IMR-90 (cell line): ENCODE measurements at regions not wholly inside any gene's neighbourhood (a gene's known extent, or its start where the extent isn't known, plus 50 kb on each side); places are given as distances from the start of the nearest gene placed in this dataset.

ENCODE experiments used
- ATAC-seq: fragments of 200-7000 bp; cut with Tn5 transposase; 2 replicates; pipeline ENCODE4 v1.9.1; 2020; ENCODE audit warnings: low read depth, mild to moderate bottlenecking, moderate library complexity
- BruUV-seq: library from RNA; stranded (reverse); fragments of 400-500 nt; replicated peaks from 2 replicates; lab custom pipeline; 2021; lab: Mats Ljungman, UMichigan
- CTCF ChIA-PET: fragments of 300-600 bp; formaldehyde crosslinking; extraction: SDS; loops from one replicate; lab custom pipeline; 2021; ENCODE audit warnings: antibody characterized with exemption; lab: Yijun Ruan, JAX
- POLR2A ChIA-PET: fragments of 300-600 bp; sonication (Branson Sonifier 250); formaldehyde crosslinking; loops from one replicate; lab custom pipeline; 2022; ENCODE audit warnings: antibody characterized with exemption; ENCODE audit not compliant: unreplicated experiment; lab: Charles Lee
- DNase-seq: peaks from one replicate; pipeline ENCODE4 v3.0.0; 2013
- H2AFZ ChIP-seq: replicated peaks from 2 replicates; pipeline ENCODE3; 2013; ENCODE audit warnings: low read length, mild to moderate bottlenecking; ENCODE audit not compliant: poor library complexity
- H2AK5ac ChIP-seq: 2 replicates; pipeline ENCODE4 v1.6.1; 2013; ENCODE audit warnings: low read depth, low read length, inconsistent platforms
- H2AK9ac ChIP-seq: replicated peaks from 2 replicates; pipeline ENCODE3; 2013; ENCODE audit warnings: mild to moderate bottlenecking, low read depth, low read length, moderate library complexity; ENCODE audit not compliant: poor library complexity
- H2BK120ac ChIP-seq: 2 replicates; pipeline ENCODE4 v1.6.1; 2013; ENCODE audit warnings: low read depth, low read length, inconsistent platforms
- H2BK15ac ChIP-seq: 3 replicates; pipeline ENCODE4 v1.6.1; 2013; ENCODE audit warnings: low read depth, low read length, inconsistent platforms
- H2BK20ac ChIP-seq: 2 replicates; pipeline ENCODE4 v1.6.1; 2013; ENCODE audit warnings: low read depth, mild to moderate bottlenecking, inconsistent platforms, low read length, moderate library complexity
- H2BK5ac ChIP-seq: 2 replicates; pipeline ENCODE4 v1.6.1; 2013; ENCODE audit warnings: mild to moderate bottlenecking, low read depth, low read length, inconsistent platforms; ENCODE audit not compliant: poor library complexity, severe bottlenecking
- H3K14ac ChIP-seq: replicated peaks from 2 replicates; pipeline ENCODE4 v1.6.1; 2013; ENCODE audit warnings: low read depth, low read length, inconsistent platforms
- H3K18ac ChIP-seq: 2 replicates; pipeline ENCODE4 v1.6.1; 2013; ENCODE audit warnings: low read depth, low read length, control low read depth
- H3K23ac ChIP-seq: 2 replicates; pipeline ENCODE4 v1.6.1; 2013; ENCODE audit warnings: low read depth, low read length, inconsistent platforms
- H3K27ac ChIP-seq: 2 replicates; pipeline ENCODE4 v1.5.1; 2013; ENCODE audit warnings: mild to moderate bottlenecking, control low read depth, low read length; ENCODE audit not compliant: insufficient read depth
- H3K27me3 ChIP-seq: 2 replicates; pipeline ENCODE4 v1.6.1; 2013; ENCODE audit warnings: low read length; ENCODE audit not compliant: control insufficient read depth, insufficient read depth
- H3K36me3 ChIP-seq: 2 replicates; pipeline ENCODE4 v1.6.1; 2013; ENCODE audit warnings: low read length, mixed read lengths; ENCODE audit not compliant: control insufficient read depth, insufficient read depth
- H3K4ac ChIP-seq: 2 replicates; pipeline ENCODE4 v1.6.1; 2013; ENCODE audit warnings: low read depth, low read length, inconsistent platforms
- H3K4me1 ChIP-seq: 2 replicates; pipeline ENCODE4 v1.6.1; 2013; ENCODE audit warnings: low read length, mixed read lengths; ENCODE audit not compliant: control insufficient read depth, insufficient read depth
- H3K4me2 ChIP-seq: 2 replicates; pipeline ENCODE4 v1.6.1; 2013; ENCODE audit warnings: low read depth, mild to moderate bottlenecking, control low read depth, low read length, moderate library complexity
- H3K4me3 ChIP-seq: 2 replicates; pipeline ENCODE4 v1.5.1; 2013; ENCODE audit warnings: low read depth, mild to moderate bottlenecking, control low read depth, low read length, moderate library complexity; ENCODE audit not compliant: insufficient read depth
- H3K56ac ChIP-seq: 2 replicates; pipeline ENCODE4 v1.6.1; 2013; ENCODE audit warnings: low read length, inconsistent platforms; ENCODE audit not compliant: insufficient read depth; ENCODE audit errors: extremely low read depth
- H3K79me1 ChIP-seq, 2 experiments: 2 replicates each; pipeline ENCODE4 v1.6.1; 2013; ENCODE audit warnings: low read length in 2 of 2, inconsistent platforms in 1 of 2, low read depth in 1 of 2
- H3K9ac ChIP-seq: 2 replicates; pipeline ENCODE4 v1.6.1; 2013; ENCODE audit warnings: low read depth, low read length, control low read depth
- H3K9me1 ChIP-seq: 2 replicates; pipeline ENCODE4 v1.6.1; 2013; ENCODE audit warnings: low read length, inconsistent platforms; ENCODE audit not compliant: insufficient read depth
- H3K9me3 ChIP-seq: 2 replicates; pipeline ENCODE4 v1.6.1; 2013; ENCODE audit warnings: low read length; ENCODE audit not compliant: control insufficient read depth, insufficient read depth
- H4K20me1 ChIP-seq: 2 replicates; pipeline ENCODE4 v1.6.1; 2013; ENCODE audit warnings: low read length, inconsistent platforms; ENCODE audit not compliant: insufficient read depth
- H4K5ac ChIP-seq: 2 replicates; pipeline ENCODE4 v1.6.1; 2013; ENCODE audit warnings: mild to moderate bottlenecking, low read depth, low read length, control low read depth
- H4K8ac ChIP-seq, 2 experiments: 2 replicates each; pipeline ENCODE4 v1.6.1; 2013; ENCODE audit warnings: low read depth in 2 of 2, low read length in 2 of 2, control low read depth in 1 of 2, inconsistent platforms in 1 of 2
- H4K91ac ChIP-seq: 2 replicates; pipeline ENCODE4 v1.6.1; 2013; ENCODE audit warnings: low read depth, low read length, inconsistent platforms; ENCODE audit not compliant: insufficient read depth
- BHLHE40 ChIP-seq: fragments of 150-350 bp; IDR thresholded peaks from 2 replicates; pipeline ENCODE4 v1.6.1; 2016; ENCODE audit warnings: mild to moderate bottlenecking, low read depth, low read length
- CEBPB ChIP-seq: IDR thresholded peaks from 2 replicates; pipeline ENCODE4 v1.6.1; 2012; ENCODE audit warnings: low read depth, low read length, improper control_type of control experiment
- CHD1 ChIP-seq: IDR thresholded peaks from 2 replicates; pipeline ENCODE4 v1.6.1; 2012; ENCODE audit warnings: low read depth, low read length, improper control_type of control experiment
- FOS ChIP-seq: fragments of 150-350 bp; IDR thresholded peaks from 2 replicates; pipeline ENCODE4 v1.6.1; 2016; ENCODE audit warnings: low read depth, low read length
- MAFK ChIP-seq: IDR thresholded peaks from 2 replicates; pipeline ENCODE4 v1.6.1; 2012; ENCODE audit warnings: low read depth, low read length, improper control_type of control experiment
- MAZ ChIP-seq: IDR thresholded peaks from 2 replicates; pipeline ENCODE4 v1.6.1; 2012; ENCODE audit warnings: low read depth, mild to moderate bottlenecking, low read length, improper control_type of control experiment, moderate library complexity, borderline replicate concordance
- MXI1 ChIP-seq: IDR thresholded peaks from 2 replicates; pipeline ENCODE4 v1.6.1; 2012; ENCODE audit warnings: low read depth, mild to moderate bottlenecking, low read length, moderate library complexity, borderline replicate concordance
- NFE2L2 ChIP-seq: fragments of 150-350 bp; IDR thresholded peaks from 2 replicates; pipeline ENCODE4 v1.6.1; 2016; ENCODE audit warnings: low read depth, mild to moderate bottlenecking, low read length
- POLR2A ChIP-seq: IDR thresholded peaks from 2 replicates; pipeline ENCODE4 v1.6.1; 2012; ENCODE audit warnings: mild to moderate bottlenecking, low read depth, low read length
- RAD21 ChIP-seq: IDR thresholded peaks from 2 replicates; pipeline ENCODE4 v1.6.1; 2012; ENCODE audit warnings: low read length, improper control_type of control experiment
- RCOR1 ChIP-seq: IDR thresholded peaks from 2 replicates; pipeline ENCODE4 v1.6.1; 2012; ENCODE audit warnings: mild to moderate bottlenecking, low read length, improper control_type of control experiment; ENCODE audit not compliant: insufficient replicate concordance
- RFX5 ChIP-seq: IDR thresholded peaks from 2 replicates; pipeline ENCODE4 v1.8.0; 2012; ENCODE audit warnings: low read depth, mild to moderate bottlenecking, low read length, moderate library complexity
- SMC3 ChIP-seq: fragments of 150-350 bp; IDR thresholded peaks from 2 replicates; pipeline ENCODE4 v1.6.1; 2016; ENCODE audit warnings: low read depth, mild to moderate bottlenecking, antibody characterized with exemption, low read length, moderate library complexity
- WGBS, 2 experiments: methylation state at CpG; one replicate each; pipeline versions ENCODE4 v1.1.5 to v1.1.7; 2013; ENCODE audit warnings: missing lambda C conversion rate in 2 of 2; ENCODE audit not compliant: insufficient read length in 1 of 2; ENCODE audit errors: extremely low coverage in 2 of 2; 5-methylcytosine and 5-hydroxymethylcytosine counted together
- dilution Hi-C: fragments of 300-500 bp; cut with HindIII; formaldehyde crosslinking; loops from one replicate; pipeline ENCODE4 v1.14.3; 2018; ENCODE audit warnings: low sequenced_read_pairs; ENCODE audit not compliant: unreplicated experiment
- in situ Hi-C: fragments of 300-500 bp; cut with MboI; formaldehyde crosslinking; loops from 3 replicates; pipeline ENCODE4 v1.14.3; 2019; ENCODE audit warnings: low sequenced_read_pairs, inconsistent platforms, mixed read lengths
- intact Hi-C: fragments of 100-400 bp; cut with micrococcal nuclease; formaldehyde crosslinking; loops from 2 replicates; pipeline ENCODE4 v1.10.0; 2022
- TF ChIP-seq, protein P1 (sequence below): conservative IDR thresholded peaks from 2 replicates; pipeline ENCODE4 v1.5.1; 2012; ENCODE audit warnings: mild to moderate bottlenecking, low read depth, low read length, improper control_type of control experiment
- TF ChIP-seq, protein P2 (sequence below): fragments of 150-350 bp; IDR thresholded peaks from 2 replicates; pipeline ENCODE4 v1.6.1; 2016; ENCODE audit warnings: low read depth, mild to moderate bottlenecking, low read length, moderate library complexity, borderline replicate concordance

DNA sequence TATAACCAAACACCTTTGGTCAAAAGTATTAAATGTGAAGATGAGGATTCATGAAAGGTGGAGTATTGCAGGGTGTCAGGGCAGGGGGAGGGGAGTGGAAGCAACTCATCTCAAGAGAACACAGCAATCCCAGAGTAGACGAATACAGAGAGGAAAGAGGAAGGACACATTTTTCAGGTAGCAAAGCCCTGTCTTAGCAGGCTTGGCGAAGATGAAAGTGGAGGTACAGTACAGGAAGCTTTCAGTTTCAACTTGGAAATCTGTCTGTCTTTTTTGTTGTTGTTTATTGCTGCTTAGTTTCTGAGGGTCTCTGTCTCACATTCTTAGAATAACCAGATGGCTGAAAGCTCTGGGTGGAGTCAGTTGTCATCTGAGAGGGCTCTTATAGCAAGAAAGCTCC lies 80.8 kb upstream of the GPR149 start:
- ChIA-PET POLR2A (no interaction called here), CTCF (no interaction called here)
- Histone ChIP-seq H2AK5ac (no peak overlapping the region), H3K9me3 (peaks cover 2% of the 10 kb centered on the region; the same call in 1 of the 2 replicates), H4K20me1 (no peaks in the 10 kb centered on the region), H3K14ac (no peak overlapping the region), H3K27me3 (no peaks in the 10 kb centered on the region), H4K91ac (no peak overlapping the region), H2BK120ac (no peak overlapping the region), H3K23ac (no peak overlapping the region), H2AFZ (no peak overlapping the region), H3K27ac (no peak overlapping the region), H2BK20ac (no peak overlapping the region), H3K79me1 (no peaks in the 10 kb centered on the region), H2BK15ac (no peak overlapping the region), H3K18ac (no peak overlapping the region), H3K4me1 (no peaks in the 10 kb centered on the region), H3K56ac (no peak overlapping the region), H3K4me3 (no peak overlapping the region), H2BK5ac (no peak overlapping the region), H2AK9ac (no peak overlapping the region), H3K4ac (no peak overlapping the region), H3K9me1 (no peaks in the 10 kb centered on the region), H4K8ac (no peak overlapping the region), H3K9ac (no peak overlapping the region), H4K5ac (no peak overlapping the region), H3K36me3 (no peaks in the 10 kb centered on the region), H3K4me2 (no peak overlapping the region)
- intact Hi-C loops, result no loop called here
- in situ Hi-C loops, result no loop called here
- dilution Hi-C loops, result no loop called here
- no TSS peak for BruUV-seq
- TF ChIP-seq, protein P1, sequence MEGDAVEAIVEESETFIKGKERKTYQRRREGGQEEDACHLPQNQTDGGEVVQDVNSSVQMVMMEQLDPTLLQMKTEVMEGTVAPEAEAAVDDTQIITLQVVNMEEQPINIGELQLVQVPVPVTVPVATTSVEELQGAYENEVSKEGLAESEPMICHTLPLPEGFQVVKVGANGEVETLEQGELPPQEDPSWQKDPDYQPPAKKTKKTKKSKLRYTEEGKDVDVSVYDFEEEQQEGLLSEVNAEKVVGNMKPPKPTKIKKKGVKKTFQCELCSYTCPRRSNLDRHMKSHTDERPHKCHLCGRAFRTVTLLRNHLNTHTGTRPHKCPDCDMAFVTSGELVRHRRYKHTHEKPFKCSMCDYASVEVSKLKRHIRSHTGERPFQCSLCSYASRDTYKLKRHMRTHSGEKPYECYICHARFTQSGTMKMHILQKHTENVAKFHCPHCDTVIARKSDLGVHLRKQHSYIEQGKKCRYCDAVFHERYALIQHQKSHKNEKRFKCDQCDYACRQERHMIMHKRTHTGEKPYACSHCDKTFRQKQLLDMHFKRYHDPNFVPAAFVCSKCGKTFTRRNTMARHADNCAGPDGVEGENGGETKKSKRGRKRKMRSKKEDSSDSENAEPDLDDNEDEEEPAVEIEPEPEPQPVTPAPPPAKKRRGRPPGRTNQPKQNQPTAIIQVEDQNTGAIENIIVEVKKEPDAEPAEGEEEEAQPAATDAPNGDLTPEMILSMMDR, result no peak
- TF ChIP-seq CHD1 (no peak), RCOR1 (no peak), POLR2A (no peak), SMC3 (no peak), RFX5 (no peak), MXI1 (no peak), MAZ (no peak), NFE2L2 (no peak), BHLHE40 (no peak), MAFK (no peak), CEBPB (no peak), FOS (no peak), RAD21 (no peak)
- TF ChIP-seq, protein P2, sequence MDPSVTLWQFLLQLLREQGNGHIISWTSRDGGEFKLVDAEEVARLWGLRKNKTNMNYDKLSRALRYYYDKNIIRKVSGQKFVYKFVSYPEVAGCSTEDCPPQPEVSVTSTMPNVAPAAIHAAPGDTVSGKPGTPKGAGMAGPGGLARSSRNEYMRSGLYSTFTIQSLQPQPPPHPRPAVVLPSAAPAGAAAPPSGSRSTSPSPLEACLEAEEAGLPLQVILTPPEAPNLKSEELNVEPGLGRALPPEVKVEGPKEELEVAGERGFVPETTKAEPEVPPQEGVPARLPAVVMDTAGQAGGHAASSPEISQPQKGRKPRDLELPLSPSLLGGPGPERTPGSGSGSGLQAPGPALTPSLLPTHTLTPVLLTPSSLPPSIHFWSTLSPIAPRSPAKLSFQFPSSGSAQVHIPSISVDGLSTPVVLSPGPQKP, result no peak
- DNase-seq (no peak), ATAC-seq (no peak)
- WGBS, 2 experiments, result no CpG with 5 or more reads among the region's 2 CpGs
